SU-DHL-6 (cell line): ENCODE measurements at regions not wholly inside any gene's neighbourhood (a gene's known extent, or its start where the extent isn't known, plus 50 kb on each side); places are given as distances from the start of the nearest gene placed in this dataset.

Source experiments
- H2AFZ ChIP-seq: fragments of 200-600 bp; sonication (generic); 2 replicates; pipeline ENCODE4 v1.6.1; 2014; ENCODE audit warnings: low read depth, mild to moderate bottlenecking, moderate library complexity, mixed read lengths, antibody characterized with exemption, low read length; ENCODE audit not compliant: severe bottlenecking
- H3F3A ChIP-seq: fragments of 200-600 bp; shearing (Covaris generic); 2 replicates; pipeline ENCODE4 v1.6.0; 2016; ENCODE audit warnings: antibody characterized with exemption, mild to moderate bottlenecking; ENCODE audit not compliant: insufficient read depth
- H3K27ac ChIP-seq: fragments of 200-600 bp; sonication (generic); 2 replicates; pipeline ENCODE4 v1.5.1; 2016; ENCODE audit warnings: low read depth, mild to moderate bottlenecking, low read length, moderate library complexity, mixed read lengths
- H3K27me3 ChIP-seq: fragments of 200-600 bp; sonication (generic), shearing (Covaris generic); 2 replicates; pipeline ENCODE4 v1.6.0; 2014; ENCODE audit warnings: mild to moderate bottlenecking, low read length
- H3K36me3 ChIP-seq: fragments of 200-600 bp; sonication (generic); 2 replicates; pipeline ENCODE4 v1.6.1; 2014; ENCODE audit warnings: mild to moderate bottlenecking, low read length, mixed read lengths
- H3K4me2 ChIP-seq: fragments of 300-600, 200-600 bp; shearing (Covaris generic), sonication (generic); 2 replicates; pipeline ENCODE4 v1.6.0; 2014; ENCODE audit warnings: low read length, low read depth, mild to moderate bottlenecking; ENCODE audit not compliant: poor library complexity, severe bottlenecking
- H3K4me3 ChIP-seq: fragments of 200-600 bp; sonication (generic); 2 replicates; pipeline ENCODE4 v1.5.1; 2014; ENCODE audit warnings: antibody characterized with exemption, low read length, mild to moderate bottlenecking, mixed read lengths; ENCODE audit not compliant: insufficient read depth, poor library complexity, severe bottlenecking
- H3K79me2 ChIP-seq: fragments of 200-600 bp; sonication (generic); 2 replicates; pipeline ENCODE4 v1.6.1; 2014; ENCODE audit warnings: mild to moderate bottlenecking, low read length, moderate library complexity; ENCODE audit not compliant: insufficient read depth
- H3K9ac ChIP-seq: fragments of 200-600 bp; sonication (generic); 2 replicates; pipeline ENCODE4 v1.7.0; 2014; ENCODE audit warnings: mild to moderate bottlenecking, low read length
- H3K9me2 ChIP-seq: fragments of 200-600 bp; sonication (generic); replicated peaks from 2 replicates; pipeline ENCODE4 v1.6.1; 2014; ENCODE audit warnings: low read length; ENCODE audit not compliant: insufficient read depth
- H3K9me3 ChIP-seq: fragments of 200-600 bp; sonication (generic); 2 replicates; pipeline ENCODE4 v1.6.1; 2014; ENCODE audit warnings: low read length, mixed read lengths; ENCODE audit not compliant: insufficient read depth
- H4K20me1 ChIP-seq: fragments of 200-600 bp; sonication (generic); 2 replicates; pipeline ENCODE4 v1.6.1; 2014; ENCODE audit warnings: low read depth, mild to moderate bottlenecking, antibody characterized with exemption, low read length, moderate library complexity, mixed read lengths
- EZH2phosphoT487 ChIP-seq: fragments of 200-600 bp; sonication (generic), shearing (Covaris generic); conservative IDR thresholded peaks from 2 replicates; pipeline ENCODE4 v1.6.1; 2018; ENCODE audit warnings: mild to moderate bottlenecking, antibody characterized with exemption, low read length, moderate library complexity, mixed read lengths
- TF ChIP-seq, protein P1 (sequence below): fragments of 200-600 bp; sonication (generic); IDR thresholded peaks from one replicate; pipeline ENCODE4 v1.5.1; 2017; ENCODE audit warnings: antibody characterized with exemption, mild to moderate bottlenecking, low read length, moderate library complexity; ENCODE audit not compliant: insufficient read depth, poor library complexity, severe bottlenecking

DNA sequence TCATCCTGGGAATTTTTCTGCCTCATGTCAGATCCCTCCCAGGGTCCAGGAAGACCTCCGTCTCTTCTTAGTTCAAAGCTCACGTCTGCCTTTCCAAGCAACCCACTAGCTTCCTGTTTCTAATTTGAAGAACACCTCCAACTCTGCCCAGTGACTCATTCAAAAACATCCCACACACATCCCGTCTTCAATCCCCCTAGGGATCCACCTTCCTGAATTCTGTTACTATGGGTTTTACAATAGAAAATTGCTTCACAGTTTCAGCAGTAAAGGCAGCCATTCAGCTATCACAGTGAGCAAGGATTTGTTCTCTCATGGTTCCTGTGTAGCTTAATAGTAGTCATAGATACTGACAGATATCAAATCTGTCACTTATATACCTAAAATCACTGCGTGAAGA, 308.3 kb upstream of the CCDC54 start:
- Histone ChIP-seq H3K79me2 (no peaks in the 10 kb centered on the region), H4K20me1 (no peaks in the 10 kb centered on the region), H3K9me2 (no peaks in the 10 kb centered on the region), H3K27ac (no peak overlapping the region), H3K4me2 (no peak overlapping the region), H2AFZ (no peak overlapping the region), H3F3A (no peaks in the 10 kb centered on the region), H3K27me3 (no peaks in the 10 kb centered on the region), H3K9me3 (no peaks in the 10 kb centered on the region), H3K36me3 (no peaks in the 10 kb centered on the region), H3K4me3 (no peak overlapping the region), H3K9ac (no peak overlapping the region)
- TF ChIP-seq, protein P1, sequence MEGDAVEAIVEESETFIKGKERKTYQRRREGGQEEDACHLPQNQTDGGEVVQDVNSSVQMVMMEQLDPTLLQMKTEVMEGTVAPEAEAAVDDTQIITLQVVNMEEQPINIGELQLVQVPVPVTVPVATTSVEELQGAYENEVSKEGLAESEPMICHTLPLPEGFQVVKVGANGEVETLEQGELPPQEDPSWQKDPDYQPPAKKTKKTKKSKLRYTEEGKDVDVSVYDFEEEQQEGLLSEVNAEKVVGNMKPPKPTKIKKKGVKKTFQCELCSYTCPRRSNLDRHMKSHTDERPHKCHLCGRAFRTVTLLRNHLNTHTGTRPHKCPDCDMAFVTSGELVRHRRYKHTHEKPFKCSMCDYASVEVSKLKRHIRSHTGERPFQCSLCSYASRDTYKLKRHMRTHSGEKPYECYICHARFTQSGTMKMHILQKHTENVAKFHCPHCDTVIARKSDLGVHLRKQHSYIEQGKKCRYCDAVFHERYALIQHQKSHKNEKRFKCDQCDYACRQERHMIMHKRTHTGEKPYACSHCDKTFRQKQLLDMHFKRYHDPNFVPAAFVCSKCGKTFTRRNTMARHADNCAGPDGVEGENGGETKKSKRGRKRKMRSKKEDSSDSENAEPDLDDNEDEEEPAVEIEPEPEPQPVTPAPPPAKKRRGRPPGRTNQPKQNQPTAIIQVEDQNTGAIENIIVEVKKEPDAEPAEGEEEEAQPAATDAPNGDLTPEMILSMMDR: no peak
- TF ChIP-seq EZH2phosphoT487: no peak

DNA sequence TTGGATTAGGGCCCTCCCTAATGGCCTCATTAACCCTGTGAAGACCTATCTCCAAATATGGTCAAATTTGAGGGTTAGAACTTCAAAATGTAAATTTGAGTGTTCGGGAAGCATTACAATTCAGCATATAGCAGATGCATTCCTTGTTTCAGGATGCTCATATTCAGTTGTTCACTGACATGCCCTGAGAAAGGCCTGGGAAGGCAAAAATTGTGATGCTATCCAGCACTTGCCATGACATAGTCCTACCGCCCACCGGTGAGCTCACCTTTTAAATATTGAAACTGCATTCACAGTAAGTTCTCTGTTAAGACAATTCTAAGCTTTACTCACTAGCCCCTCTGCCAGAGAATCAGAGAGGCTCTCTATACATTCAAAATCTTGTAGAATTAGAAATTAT, 300.3 kb upstream of the CCDC54 start:
- Histone ChIP-seq H3K9ac (no peak overlapping the region), H4K20me1 (no peaks in the 10 kb centered on the region), H3K9me2 (no peaks in the 10 kb centered on the region), H3K9me3 (no peaks in the 10 kb centered on the region), H3K27me3 (no peaks in the 10 kb centered on the region), H3K27ac (no peak overlapping the region), H3K4me3 (no peak overlapping the region), H3K4me2 (no peak overlapping the region), H3F3A (no peaks in the 10 kb centered on the region), H2AFZ (no peak overlapping the region), H3K36me3 (no peaks in the 10 kb centered on the region), H3K79me2 (no peaks in the 10 kb centered on the region)
- no peak for TF ChIP-seq EZH2phosphoT487
- TF ChIP-seq, protein P1: no peak

GRCh38 chr3:107077391-107077790, 299.8 kb upstream of the CCDC54 start:
- Histone ChIP-seq H3F3A (no peaks in the 10 kb centered on the region), H3K9me2 (no peaks in the 10 kb centered on the region), H2AFZ (no peak overlapping the region), H3K79me2 (no peaks in the 10 kb centered on the region), H3K36me3 (no peaks in the 10 kb centered on the region), H4K20me1 (no peaks in the 10 kb centered on the region), H3K4me2 (no peak overlapping the region), H3K27ac (no peak overlapping the region), H3K4me3 (no peak overlapping the region), H3K9ac (no peak overlapping the region), H3K27me3 (no peaks in the 10 kb centered on the region), H3K9me3 (no peaks in the 10 kb centered on the region)
- TF ChIP-seq EZH2phosphoT487: no peak
- TF ChIP-seq, protein P1: no peak

DNA sequence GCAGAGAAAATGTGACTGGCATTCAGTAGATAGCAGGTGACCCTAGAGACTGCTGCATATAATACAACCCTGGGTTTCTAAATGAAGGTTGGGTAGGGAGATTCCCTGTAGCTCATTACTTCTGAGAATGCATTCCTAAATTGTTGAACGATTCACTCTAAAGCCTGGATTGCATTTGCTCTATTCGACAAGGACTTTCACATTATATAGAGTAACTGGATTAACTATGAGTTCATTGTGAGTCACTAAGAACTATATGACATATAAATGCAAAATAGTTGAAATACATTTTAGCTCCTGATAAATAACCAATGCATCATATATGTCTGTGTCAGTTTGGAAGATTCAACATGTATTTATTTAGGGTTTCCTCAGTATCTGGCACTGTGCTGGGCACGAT, 294.7 kb upstream of the CCDC54 start:
- no peaks in the 10 kb centered on the region for H3K79me2 ChIP-seq
- no peak overlapping the region for H3K9ac ChIP-seq
- H3K36me3 ChIP-seq: no peaks in the 10 kb centered on the region

More for the DNA sequence above, 294.7 kb upstream of the CCDC54 start:
- no peaks in the 10 kb centered on the region for H3K9me3 ChIP-seq
- no peak overlapping the region for H3K4me2 ChIP-seq
- no peaks in the 10 kb centered on the region for H3F3A ChIP-seq
- no peak overlapping the region for H2AFZ ChIP-seq
- no peaks in the 10 kb centered on the region for H3K27me3 ChIP-seq
- no peaks in the 10 kb centered on the region for H4K20me1 ChIP-seq
- H3K9me2 ChIP-seq: no peaks in the 10 kb centered on the region
- H3K27ac ChIP-seq: no peak overlapping the region
- no peak for TF ChIP-seq EZH2phosphoT487
- no peak overlapping the region for H3K4me3 ChIP-seq
